ENCODE measurements at regions not wholly inside any gene's neighbourhood (a gene's known extent, or its start where the extent isn't known, plus 50 kb on each side); places are given as distances from the start of the nearest gene placed in this dataset.
"Not testable (repeated sequence)": the region's sequence is repeated elsewhere in the genome, so short reads cannot be mapped to it uniquely, and the experiment has no call there.

- ChIA-PET POLR2A (no interaction called here), CTCF (ENCODE audit: low intra/inter-chr PET ratio, low total read pairs) (no interaction called here)
- Histone ChIP-seq H3K27me3 (ENCODE audit: control insufficient read depth in 1 of 2, insufficient read depth in 2 of 2, low read length in 2 of 2) (peaks cover 0 to 29% of the 10 kb centered on the region in 2 experiments; a peak in 4 of 5 replicates), H3K4me3 (replicated peaks in 1 of 3; ENCODE audit: insufficient read depth in 1 of 3, low read depth in 2 of 3, low read length in 3 of 3) (no peak overlapping the region), H4K20me1 (ENCODE audit: insufficient read depth, low read length) (no peaks in the 10 kb centered on the region), H3K9me3 (ENCODE audit: low read length) (no peaks in the 10 kb centered on the region), H3K27ac (ENCODE audit: extremely low read length, insufficient read depth, low read length) (no peak overlapping the region), H3K4me2 (ENCODE audit: low read depth, low read length) (no peak overlapping the region), H3K9ac (ENCODE audit: insufficient read depth, low read depth, low read length) (no peak overlapping the region), H3K79me2 (ENCODE audit: insufficient read depth, low read length) (no peaks in the 10 kb centered on the region), H2AFZ (ENCODE audit: low read length) (no peak overlapping the region), H3K4me1 (ENCODE audit: insufficient read depth, low read length) (no peaks in the 10 kb centered on the region), H3K36me3 (replicated peaks in 1 of 2; ENCODE audit: control insufficient read depth in 1 of 2, insufficient read depth in 2 of 2, low read length in 2 of 2) (no peaks in the 10 kb centered on the region)
- DNase-seq (ENCODE audit: low spot score) (no peak), ATAC-seq (no peak), FAIRE-seq (no peak)
- no TSS peak for BruUV-seq (replicated peaks)
- 3% methylated on average over 3 of the region's 3 CpGs for WGBS (ENCODE audit: low lambda C conversion rate)
- in situ Hi-C loops (cut with HindIII; ENCODE audit: extremely low pct_ligation_motif_present, low pct_unique_long_range_greater_than_20kb) (no loop called here), intact Hi-C loops (cut with micrococcal nuclease; ENCODE audit: unreplicated experiment) (no loop called here)
- TF ChIP-seq GLI4 (CRISPR knock-in tag; IDR thresholded peaks at IDR 0.05; ENCODE audit: borderline replicate concordance) (no peak), MNT (IDR thresholded peaks at IDR 0.05) (peak; percentile 84)
Measured at GRCh38 chr2:20946468-20946867, 97.4 kb downstream of the APOB start.

- H3K9ac ChIP-seq (ENCODE audit: insufficient read depth, low read depth, low read length); H3K9me3 ChIP-seq (ENCODE audit: low read length); H3K79me2 ChIP-seq (ENCODE audit: insufficient read depth, low read length); POLR2A ChIA-PET; CTCF ChIA-PET (ENCODE audit: low intra/inter-chr PET ratio, low total read pairs); BruUV-seq (replicated peaks); DNase-seq (ENCODE audit: low spot score); in situ Hi-C loops (cut with HindIII; ENCODE audit: extremely low pct_ligation_motif_present, low pct_unique_long_range_greater_than_20kb); ATAC-seq; H3K4me1 ChIP-seq (ENCODE audit: insufficient read depth, low read length); H2AFZ ChIP-seq (ENCODE audit: low read length); H4K20me1 ChIP-seq (ENCODE audit: insufficient read depth, low read length); H3K4me3 ChIP-seq (replicated peaks in 1 of 3; ENCODE audit: insufficient read depth in 1 of 3, low read depth in 2 of 3, low read length in 3 of 3); H3K27ac ChIP-seq (ENCODE audit: extremely low read length, insufficient read depth, low read length); H3K4me2 ChIP-seq (ENCODE audit: low read depth, low read length); intact Hi-C loops (cut with micrococcal nuclease; ENCODE audit: unreplicated experiment); FAIRE-seq; H3K36me3 ChIP-seq (replicated peaks in 1 of 2; ENCODE audit: control insufficient read depth in 1 of 2, insufficient read depth in 2 of 2, low read length in 2 of 2): not testable (repeated sequence)
- peaks cover 0 to 17% of the 10 kb centered on the region in 2 experiments; a peak in 4 of 5 replicates for H3K27me3 ChIP-seq (ENCODE audit: control insufficient read depth in 1 of 2, insufficient read depth in 2 of 2, low read length in 2 of 2)
- WGBS (ENCODE audit: low lambda C conversion rate) = 25% methylated on average over 6 of the region's 6 CpGs
Measured at GRCh38 chr2:20943721-20944120, 100.2 kb downstream of the APOB start.

Data from HepG2 (cell line).